Mucosa of descending colon (tissue), 3 donors: ENCODE measurements at regions not wholly inside any gene's neighbourhood (a gene's known extent, or its start where the extent isn't known, plus 50 kb on each side); places are given as distances from the start of the nearest gene placed in this dataset.

Experiments used
- ATAC-seq: fragments of 200-7000 bp; cut with Tn5 transposase; one replicate; pipeline ENCODE4 v1.9.1; 2020; ENCODE audit warnings: mild to moderate bottlenecking, moderate library complexity
- DNase-seq, 3 donors: peaks; one replicate each; pipeline ENCODE4 v3.0.0-alpha.2; 2020
- H3K36me3 ChIP-seq: fragments of 200-600 bp; one replicate; pipeline ENCODE4 v1.8.0; 2021; ENCODE audit warnings: low read depth, mild to moderate bottlenecking
- H3K4me1 ChIP-seq: fragments of 200-600 bp; one replicate; pipeline ENCODE4 v1.8.0; 2021; ENCODE audit warnings: low read depth, mild to moderate bottlenecking
- H3K4me3 ChIP-seq: fragments of 200-600 bp; one replicate; pipeline ENCODE4 v1.8.0; 2021; ENCODE audit warnings: mild to moderate bottlenecking
- H3K9me3 ChIP-seq: fragments of 200-600 bp; one replicate; pipeline ENCODE4 v1.8.0; 2021; ENCODE audit warnings: mild to moderate bottlenecking
- intact Hi-C, 2 donors: fragments of 100-400 bp; cut with DNase I in 1 of 2; cut with micrococcal nuclease in 1 of 2; formaldehyde crosslinking; loops; one replicate each; pipeline versions ENCODE4 v1.11.0 to v1.11.1; 2022; cut with DNase I, micrococcal nuclease
- TF ChIP-seq, protein P1 (sequence below): fragments of 200-600 bp; IDR thresholded peaks from one replicate; pipeline ENCODE4 v1.8.0; 2022; ENCODE audit warnings: antibody characterized with exemption, mild to moderate bottlenecking
- donor health status: DM: no; HTN: no; CAD: no; lungs with moderate emphysema.
- donor health status: DM: no; HTN: no; CAD: no.
- donor health status: DM: no; HTN: yes; CAD: no.

DNA sequence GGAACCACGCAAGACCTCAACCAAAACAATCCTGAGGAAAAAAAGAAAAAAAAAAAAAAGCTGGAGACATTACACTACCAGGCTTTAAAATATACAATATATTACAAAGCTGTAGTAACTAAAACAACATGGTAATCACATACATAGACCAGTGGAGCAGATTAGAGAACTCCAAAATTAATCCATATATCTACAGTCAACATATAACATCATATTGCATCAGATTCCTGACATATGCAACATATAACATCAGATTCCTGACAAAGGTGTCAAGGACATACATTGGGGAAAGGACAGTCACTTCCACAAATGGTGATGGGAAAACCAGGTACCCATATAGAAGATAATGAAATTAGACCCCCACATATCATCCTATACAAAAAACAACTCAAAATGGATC, 145.8 kb downstream of the BTG1 start:
- no peaks in the 10 kb centered on the region for H3K36me3 ChIP-seq
- intact Hi-C loops: no loop called here
- H3K4me3 ChIP-seq: no peak overlapping the region
- no peak for DNase-seq
- no peak for ATAC-seq
- TF ChIP-seq, protein P1, sequence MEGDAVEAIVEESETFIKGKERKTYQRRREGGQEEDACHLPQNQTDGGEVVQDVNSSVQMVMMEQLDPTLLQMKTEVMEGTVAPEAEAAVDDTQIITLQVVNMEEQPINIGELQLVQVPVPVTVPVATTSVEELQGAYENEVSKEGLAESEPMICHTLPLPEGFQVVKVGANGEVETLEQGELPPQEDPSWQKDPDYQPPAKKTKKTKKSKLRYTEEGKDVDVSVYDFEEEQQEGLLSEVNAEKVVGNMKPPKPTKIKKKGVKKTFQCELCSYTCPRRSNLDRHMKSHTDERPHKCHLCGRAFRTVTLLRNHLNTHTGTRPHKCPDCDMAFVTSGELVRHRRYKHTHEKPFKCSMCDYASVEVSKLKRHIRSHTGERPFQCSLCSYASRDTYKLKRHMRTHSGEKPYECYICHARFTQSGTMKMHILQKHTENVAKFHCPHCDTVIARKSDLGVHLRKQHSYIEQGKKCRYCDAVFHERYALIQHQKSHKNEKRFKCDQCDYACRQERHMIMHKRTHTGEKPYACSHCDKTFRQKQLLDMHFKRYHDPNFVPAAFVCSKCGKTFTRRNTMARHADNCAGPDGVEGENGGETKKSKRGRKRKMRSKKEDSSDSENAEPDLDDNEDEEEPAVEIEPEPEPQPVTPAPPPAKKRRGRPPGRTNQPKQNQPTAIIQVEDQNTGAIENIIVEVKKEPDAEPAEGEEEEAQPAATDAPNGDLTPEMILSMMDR: no peak
- no peaks in the 10 kb centered on the region for H3K4me1 ChIP-seq
- no peaks in the 10 kb centered on the region for H3K9me3 ChIP-seq

DNA sequence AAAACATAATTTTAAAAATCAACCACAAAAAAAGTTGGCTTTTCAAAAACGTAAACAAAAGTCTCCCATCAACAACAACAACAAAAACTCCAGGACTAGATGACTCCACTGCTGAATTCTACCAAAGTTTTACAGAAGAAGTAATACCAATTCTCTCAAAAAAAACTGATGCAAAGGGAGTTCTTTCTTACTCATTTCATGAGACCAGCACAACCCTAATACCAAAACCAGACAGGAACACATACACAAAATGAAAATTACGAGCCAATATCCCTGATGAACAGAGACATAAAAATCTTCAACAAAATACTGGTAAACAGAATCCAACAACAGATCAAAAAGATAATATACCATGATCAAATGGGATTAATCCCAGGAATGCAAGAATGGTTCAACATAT, 147.3 kb downstream of the BTG1 start:
- TF ChIP-seq, protein P1: no peak
- Histone ChIP-seq H3K36me3 (no peaks in the 10 kb centered on the region), H3K4me1 (no peaks in the 10 kb centered on the region), H3K4me3 (no peak overlapping the region), H3K9me3 (no peaks in the 10 kb centered on the region)
- ATAC-seq: no peak
- intact Hi-C loops: no loop called here
- no peak for DNase-seq

DNA sequence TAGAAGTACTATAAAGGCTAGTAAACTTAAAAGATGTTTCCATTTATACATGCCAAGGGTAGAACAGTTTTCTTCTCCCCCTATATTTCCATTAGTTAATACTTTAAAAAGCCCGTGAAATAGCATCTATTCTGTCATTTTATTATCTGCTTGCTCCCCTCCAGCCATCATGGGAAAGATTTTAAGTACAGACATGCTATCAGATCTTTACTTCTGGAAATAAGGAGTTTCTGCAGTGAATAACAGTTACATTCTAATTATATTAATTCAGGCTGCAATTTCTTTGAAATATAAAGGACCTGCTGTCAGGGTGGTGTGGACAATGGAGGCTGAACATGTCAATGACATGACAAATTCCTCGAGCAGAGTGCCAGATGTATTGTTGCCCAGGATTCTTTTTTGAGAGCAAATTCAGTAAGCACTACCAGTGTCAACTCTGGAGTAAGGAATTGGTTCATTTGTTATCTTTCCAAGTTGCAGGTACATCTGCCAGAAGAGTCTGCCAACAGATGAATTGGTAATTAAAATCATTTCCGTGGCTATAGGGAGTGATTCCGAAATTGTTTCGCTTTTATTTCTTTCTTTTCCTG, 151.3 kb downstream of the BTG1 start:
- no peak for ATAC-seq

DNA sequence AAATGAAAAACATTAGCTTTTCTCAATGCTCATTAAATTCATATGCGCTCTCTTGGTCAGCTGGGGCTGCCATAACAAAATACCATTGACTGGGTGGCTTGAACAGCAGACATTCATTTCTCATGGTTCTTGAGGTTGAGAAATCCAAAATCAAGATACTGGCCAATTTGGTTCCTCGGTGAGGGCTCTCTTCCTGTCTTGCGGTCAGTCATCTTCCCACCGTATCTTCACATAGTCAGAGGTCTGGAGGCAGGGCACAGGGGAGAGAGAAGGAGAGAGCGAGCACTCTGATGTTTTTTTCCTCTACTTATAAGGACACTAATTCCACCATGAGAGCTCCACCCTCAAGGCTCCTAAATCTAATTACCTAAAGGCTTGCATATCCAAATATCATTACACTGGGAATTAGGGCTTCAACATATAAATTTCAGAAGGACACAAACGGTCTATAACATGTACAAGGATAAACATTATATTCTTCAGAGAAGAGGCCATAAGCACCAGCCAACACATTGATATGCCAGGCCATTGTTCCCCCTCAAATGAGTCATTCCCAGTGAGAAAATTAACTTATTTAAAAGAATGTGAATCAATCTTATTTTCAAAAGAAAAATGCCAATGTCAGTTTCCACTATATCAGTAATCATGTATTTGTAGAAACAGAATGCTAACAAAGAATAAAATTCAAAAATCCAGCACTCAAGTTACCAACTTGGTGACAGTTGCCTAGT, 152.2 kb downstream of the BTG1 start:
- no peak for DNase-seq
- Histone ChIP-seq H3K4me1 (no peaks in the 10 kb centered on the region), H3K4me3 (no peak overlapping the region), H3K36me3 (no peaks in the 10 kb centered on the region), H3K9me3 (no peaks in the 10 kb centered on the region)
- TF ChIP-seq, protein P1: no peak
- ATAC-seq: no peak
- intact Hi-C loops: no loop called here

More for the DNA sequence above, 151.3 kb downstream of the BTG1 start:
- Histone ChIP-seq H3K4me3 (no peak overlapping the region), H3K4me1 (no peaks in the 10 kb centered on the region), H3K9me3 (no peaks in the 10 kb centered on the region), H3K36me3 (no peaks in the 10 kb centered on the region)
- no peak for DNase-seq
- intact Hi-C loops: no loop called here
- TF ChIP-seq, protein P1: no peak

DNA sequence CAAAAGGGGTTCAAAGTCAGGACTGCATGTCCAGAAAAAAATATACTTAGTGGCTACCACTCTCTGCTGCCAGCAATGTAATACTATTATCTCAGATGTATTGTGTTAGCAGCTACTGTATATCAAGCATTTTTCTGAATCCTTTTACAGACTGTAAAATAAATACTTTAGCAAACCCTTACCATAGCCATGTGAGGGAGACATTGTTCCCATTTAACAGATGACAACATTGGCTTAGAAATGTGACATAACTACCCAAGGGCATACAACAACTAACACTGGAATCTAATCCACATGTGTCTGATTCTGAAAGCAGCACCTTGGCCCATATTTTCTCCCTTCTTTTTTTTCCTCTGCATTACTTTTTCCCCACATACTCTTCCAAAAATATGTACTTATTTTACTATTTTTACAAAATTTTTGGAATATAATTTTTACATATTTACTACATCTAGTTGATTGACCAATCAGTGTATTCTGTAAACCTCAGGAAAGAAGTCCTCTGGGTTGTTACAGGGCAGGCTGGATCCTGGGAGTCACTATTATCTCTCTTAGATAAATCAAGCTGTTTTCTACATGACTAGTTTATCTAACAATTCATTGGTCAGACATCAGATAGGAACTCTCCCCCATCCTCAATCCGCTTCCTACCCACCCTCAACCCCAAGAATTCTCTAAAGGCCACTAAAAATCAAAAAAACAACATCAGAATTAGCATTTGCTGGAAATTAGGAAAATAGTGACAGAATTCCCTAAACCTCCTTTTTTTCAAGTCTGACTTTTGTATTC, 154.1 kb downstream of the BTG1 start:
- Histone ChIP-seq H3K36me3 (no peaks in the 10 kb centered on the region), H3K4me1 (no peaks in the 10 kb centered on the region), H3K9me3 (no peaks in the 10 kb centered on the region), H3K4me3 (no peak overlapping the region)
- DNase-seq (no peak), ATAC-seq (peak; percentile 62)
- intact Hi-C loops: no loop called here
- TF ChIP-seq, protein P1: no peak
